Retinal pigment epithelial cell (primary cell): ENCODE measurements at regions not wholly inside any gene's neighbourhood (a gene's known extent, or its start where the extent isn't known, plus 50 kb on each side); places are given as distances from the start of the nearest gene placed in this dataset.
"Not testable (repeated sequence)": the region's sequence is repeated elsewhere in the genome, so short reads cannot be mapped to it uniquely, and the experiment has no call there.

Source experiments
- DNase-seq: peaks from one replicate; pipeline ENCODE4 v3.0.0-alpha.2; 2010; ENCODE audit warnings: low read depth
- H3K4me3 ChIP-seq: 2 replicates; pipeline ENCODE4 v1.5.1; 2011; ENCODE audit warnings: mild to moderate bottlenecking, low read length, control low read depth, moderate library complexity
- TF ChIP-seq, protein P1 (sequence below): conservative IDR thresholded peaks from 2 replicates; pipeline ENCODE4 v1.5.1; 2011; ENCODE audit warnings: low read depth, low read length, control low read depth, inconsistent platforms

DNA sequence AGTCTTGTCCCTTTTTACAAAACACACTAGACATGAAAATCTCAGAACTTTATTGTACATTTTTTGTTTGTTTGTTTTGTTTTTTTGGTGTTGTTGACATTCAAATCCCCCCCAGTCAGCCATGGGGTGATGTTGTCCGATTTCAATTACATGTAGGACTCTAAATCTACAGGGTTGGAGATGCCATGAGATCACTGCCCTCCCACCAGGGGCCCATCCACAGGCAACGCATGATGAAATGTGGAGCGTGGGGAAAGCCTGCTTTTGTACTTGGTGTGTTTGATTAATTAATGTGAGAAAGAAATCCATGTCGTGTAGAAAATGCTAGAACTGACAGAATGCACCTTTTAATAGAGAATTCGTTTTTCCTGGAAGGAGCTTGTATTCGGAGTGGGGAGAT is 93.2 kb downstream of the ZNF22 start:
- TF ChIP-seq, protein P1, sequence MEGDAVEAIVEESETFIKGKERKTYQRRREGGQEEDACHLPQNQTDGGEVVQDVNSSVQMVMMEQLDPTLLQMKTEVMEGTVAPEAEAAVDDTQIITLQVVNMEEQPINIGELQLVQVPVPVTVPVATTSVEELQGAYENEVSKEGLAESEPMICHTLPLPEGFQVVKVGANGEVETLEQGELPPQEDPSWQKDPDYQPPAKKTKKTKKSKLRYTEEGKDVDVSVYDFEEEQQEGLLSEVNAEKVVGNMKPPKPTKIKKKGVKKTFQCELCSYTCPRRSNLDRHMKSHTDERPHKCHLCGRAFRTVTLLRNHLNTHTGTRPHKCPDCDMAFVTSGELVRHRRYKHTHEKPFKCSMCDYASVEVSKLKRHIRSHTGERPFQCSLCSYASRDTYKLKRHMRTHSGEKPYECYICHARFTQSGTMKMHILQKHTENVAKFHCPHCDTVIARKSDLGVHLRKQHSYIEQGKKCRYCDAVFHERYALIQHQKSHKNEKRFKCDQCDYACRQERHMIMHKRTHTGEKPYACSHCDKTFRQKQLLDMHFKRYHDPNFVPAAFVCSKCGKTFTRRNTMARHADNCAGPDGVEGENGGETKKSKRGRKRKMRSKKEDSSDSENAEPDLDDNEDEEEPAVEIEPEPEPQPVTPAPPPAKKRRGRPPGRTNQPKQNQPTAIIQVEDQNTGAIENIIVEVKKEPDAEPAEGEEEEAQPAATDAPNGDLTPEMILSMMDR, result no peak
- DNase-seq, result no peak
- H3K4me3 ChIP-seq, result no peak overlapping the region

DNA sequence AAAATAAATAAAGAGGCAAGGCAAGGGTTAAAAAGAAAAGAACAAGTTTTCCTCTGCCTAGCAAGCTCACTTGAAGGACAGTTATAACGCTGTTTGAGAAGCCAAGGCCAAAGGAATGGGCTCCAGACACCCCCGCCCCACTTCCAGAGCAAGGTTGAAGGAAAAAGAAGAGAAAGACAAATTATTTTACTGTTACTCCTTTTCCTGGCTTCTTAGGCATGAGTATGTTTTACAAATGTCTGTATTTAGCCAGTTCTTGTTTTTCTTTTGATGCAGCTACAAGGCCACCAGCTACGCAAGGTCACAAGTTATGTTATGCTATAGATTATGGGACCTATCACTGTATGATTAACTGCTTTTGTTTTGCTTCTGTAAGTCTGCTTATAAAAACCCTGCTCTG is 94.6 kb downstream of the ZNF22 start:
- TF ChIP-seq, protein P1, result no peak
- H3K4me3 ChIP-seq, result no peak overlapping the region
- no peak for DNase-seq

DNA sequence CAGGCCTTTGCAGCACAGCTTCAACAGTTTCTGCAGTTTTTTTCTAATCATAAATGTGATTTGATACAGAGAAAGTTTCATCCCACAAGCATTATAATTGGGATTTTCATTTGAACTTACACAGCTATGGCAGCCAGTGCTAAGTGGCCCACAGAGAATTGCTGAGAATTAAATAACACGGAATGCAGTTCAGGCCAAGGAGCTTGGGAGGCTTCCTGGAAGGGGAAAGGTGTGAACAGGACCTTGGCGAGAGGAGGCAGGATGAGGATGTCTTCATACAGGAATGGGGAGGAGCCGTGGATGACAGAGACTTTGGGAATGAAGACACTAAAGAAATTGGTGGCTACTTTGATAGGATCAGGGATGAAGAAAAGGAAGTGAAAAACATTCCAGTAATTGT is 95.3 kb downstream of the ZNF22 start:
- TF ChIP-seq, protein P1, result no peak
- no peak overlapping the region for H3K4me3 ChIP-seq

DNA sequence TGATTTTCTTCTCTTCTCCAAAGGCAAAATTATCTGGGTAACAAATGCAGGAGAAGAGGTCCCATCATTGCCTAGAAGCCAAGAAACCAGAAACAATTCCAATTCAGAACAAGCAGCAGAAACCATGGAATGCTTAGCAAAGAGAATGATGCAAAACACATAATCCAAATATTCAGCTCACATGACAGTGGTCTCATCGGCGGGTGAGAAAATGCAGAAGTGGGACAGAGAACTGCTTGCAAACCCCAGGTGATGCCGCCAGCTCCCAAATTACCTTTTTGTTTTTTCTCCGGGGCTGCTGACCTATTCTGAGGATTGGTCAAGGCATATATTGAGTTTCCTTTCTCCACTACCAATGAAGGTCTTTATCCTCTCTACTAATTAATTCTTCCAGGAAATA is 99.7 kb downstream of the ZNF22 start:
- TF ChIP-seq, protein P1, result no peak
- H3K4me3 ChIP-seq, result no peak overlapping the region
- no peak for DNase-seq

More for the DNA sequence above, 95.3 kb downstream of the ZNF22 start:
- DNase-seq, result no peak

DNA sequence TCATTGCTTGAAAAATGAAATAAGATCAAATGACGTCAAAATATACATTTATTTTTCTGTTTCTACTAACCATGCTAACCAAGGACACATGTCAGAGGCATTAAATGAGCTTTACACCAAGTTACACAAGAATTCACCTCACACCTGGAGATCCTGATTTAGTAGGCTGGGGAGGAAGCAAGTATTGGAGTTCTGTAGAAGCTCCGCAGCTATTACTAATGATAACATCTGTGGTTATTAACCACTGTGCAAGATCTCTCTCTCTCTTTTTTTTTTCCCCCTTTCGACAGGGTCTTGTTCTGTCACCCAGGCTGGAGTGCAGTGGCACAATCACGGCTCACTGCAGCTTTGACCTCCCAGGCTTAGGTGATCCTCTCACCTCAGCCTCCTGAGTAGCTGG is 104.0 kb downstream of the ZNF22 start:
- no peak for DNase-seq
- TF ChIP-seq, protein P1, result no peak
- H3K4me3 ChIP-seq, result no peak overlapping the region

DNA sequence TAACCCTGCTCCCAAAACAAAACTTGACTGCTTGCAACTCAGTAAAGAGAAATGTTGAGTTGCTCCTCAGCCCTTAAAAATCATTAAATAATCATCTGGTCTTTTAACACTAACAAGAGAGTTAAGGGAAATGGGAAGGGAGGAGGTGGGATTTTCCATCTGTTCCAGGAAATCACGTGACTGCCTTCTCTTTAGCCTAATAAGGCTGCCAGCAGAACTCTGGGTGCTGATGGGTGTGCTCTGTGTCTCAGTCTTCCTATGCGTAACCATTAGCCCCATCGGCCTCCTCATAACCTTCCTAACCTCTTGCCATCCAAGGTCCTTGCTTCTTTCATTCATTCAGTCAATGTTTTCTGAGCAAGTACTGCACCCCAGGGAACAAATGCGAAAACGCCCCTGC is 104.6 kb downstream of the ZNF22 start:
- DNase-seq, H3K4me3 ChIP-seq: not testable (repeated sequence)

DNA sequence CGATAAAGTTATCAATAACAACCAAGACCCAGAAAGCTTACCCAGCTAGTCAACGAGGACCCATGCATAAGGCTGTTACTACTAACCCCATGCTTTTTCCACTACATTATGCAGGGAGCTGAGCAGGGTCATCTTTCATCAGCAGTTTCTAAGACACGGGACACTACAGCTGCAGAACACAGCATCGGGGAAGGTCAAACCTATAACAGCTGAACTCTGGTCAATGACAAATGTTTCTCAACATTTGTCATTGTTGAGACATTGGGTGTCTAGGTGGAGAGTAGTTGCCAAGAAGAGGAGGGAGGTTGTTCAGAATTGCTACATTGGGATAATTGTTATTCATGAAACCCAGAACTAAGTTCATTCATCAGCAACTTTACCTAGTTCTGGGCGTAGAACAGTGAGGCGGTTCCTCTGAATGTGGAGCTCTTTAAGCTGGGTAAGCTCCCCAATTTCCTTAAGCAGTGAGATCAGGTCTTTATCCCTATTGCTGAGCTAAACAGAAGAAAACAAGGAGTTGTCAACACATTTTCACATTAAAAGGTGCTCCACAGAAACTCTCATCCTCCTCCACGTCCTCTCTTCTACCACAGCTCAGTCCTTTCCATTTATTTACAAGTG is 105.6 kb downstream of the ZNF22 start:
- no peak for DNase-seq
- H3K4me3 ChIP-seq, result no peak overlapping the region
- TF ChIP-seq, protein P1, result no peak

DNA sequence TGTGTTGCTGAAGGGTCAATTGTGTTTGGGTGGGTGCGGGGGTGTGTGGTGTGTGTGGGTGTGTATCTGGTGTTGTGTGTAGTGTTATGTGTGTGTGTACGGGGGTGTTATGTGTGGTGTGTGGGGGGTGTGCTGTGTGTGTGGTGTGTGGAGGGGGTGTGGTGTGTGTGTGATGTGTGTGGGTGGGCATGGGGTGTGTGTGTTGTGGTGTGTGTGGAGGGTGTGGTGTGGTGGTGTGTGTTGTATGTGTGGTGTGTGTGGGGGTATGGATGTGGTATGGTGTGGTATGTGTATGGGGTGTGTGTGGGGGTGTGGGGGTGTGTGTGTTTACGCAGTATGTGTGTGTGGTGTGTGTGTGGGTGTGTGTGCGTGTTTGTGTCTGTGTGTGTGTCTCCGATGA is 110.8 kb downstream of the ZNF22 start:
- DNase-seq, result no peak
- TF ChIP-seq, protein P1, result no peak
- H3K4me3 ChIP-seq, result no peak overlapping the region

DNA sequence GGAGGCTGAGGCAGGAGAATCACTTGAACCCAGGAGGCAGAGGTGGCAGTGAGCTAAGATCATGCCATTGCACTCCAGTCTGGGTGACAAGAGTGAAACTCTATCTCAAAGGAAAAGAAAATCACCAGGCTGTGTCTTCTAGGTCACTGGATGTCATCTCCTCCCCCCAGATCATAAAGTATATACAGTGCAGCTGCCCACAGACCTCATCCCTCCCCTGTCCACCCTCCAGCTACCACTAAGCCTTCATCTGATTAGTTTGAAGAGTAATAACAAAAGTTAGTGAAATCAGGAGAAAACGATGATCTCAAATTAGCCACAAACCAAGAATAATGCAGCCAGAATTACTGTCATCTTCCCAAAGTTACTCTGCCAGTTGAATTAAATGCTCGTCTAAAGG is 117.2 kb downstream of the ZNF22 start:
- DNase-seq, H3K4me3 ChIP-seq: not testable (repeated sequence)
